ENCODE measurements at regions not wholly inside any gene's neighbourhood (a gene's known extent, or its start where the extent isn't known, plus 50 kb on each side); places are given as distances from the start of the nearest gene placed in this dataset.

GRCh38 chr5:118565335-118565971 lies 422.9 kb downstream of the DTWD2 start:
- Mint-ChIP-seq H3K36me3 (ENCODE audit: insufficient read depth, unreplicated experiment) (no peaks in the 10 kb centered on the region), H3K9me3 (ENCODE audit: low read depth, unreplicated experiment) (peaks cover 5% of the 10 kb centered on the region), H3K4me1 (ENCODE audit: low read depth, unreplicated experiment) (no peaks in the 10 kb centered on the region), H3K27ac (ENCODE audit: unreplicated experiment) (no peak overlapping the region), H3K27me3 (ENCODE audit: unreplicated experiment) (no peaks in the 10 kb centered on the region), H3K4me3 (ENCODE audit: low read depth, unreplicated experiment) (no peak overlapping the region)
- no peak for TF ChIP-seq CTCF (IDR thresholded peaks at IDR 0.05; ENCODE audit: unreplicated experiment)
- intact Hi-C loops (cut with micrococcal nuclease; ENCODE audit: unreplicated experiment), result no loop called here
- no TSS peak for BruUV-seq (replicated peaks)
- DNase-seq, result no peak
- CTCF ChIA-PET, result no interaction called here

- Mint-ChIP-seq H3K4me3 (ENCODE audit: low read depth, unreplicated experiment) (no peak overlapping the region), H3K36me3 (ENCODE audit: insufficient read depth, unreplicated experiment) (no peaks in the 10 kb centered on the region), H3K27ac (ENCODE audit: unreplicated experiment) (no peak overlapping the region), H3K9me3 (ENCODE audit: low read depth, unreplicated experiment) (peaks cover 11% of the 10 kb centered on the region), H3K4me1 (ENCODE audit: low read depth, unreplicated experiment) (no peaks in the 10 kb centered on the region), H3K27me3 (ENCODE audit: unreplicated experiment) (no peaks in the 10 kb centered on the region)
- CTCF ChIA-PET, result no interaction called here
- intact Hi-C loops (cut with micrococcal nuclease; ENCODE audit: unreplicated experiment), result no loop called here
- no peak for TF ChIP-seq CTCF (IDR thresholded peaks at IDR 0.05; ENCODE audit: unreplicated experiment)
- DNase-seq, result no peak
- no TSS peak for BruUV-seq (replicated peaks)
These were observed 426.4 kb downstream of the DTWD2 start for GRCh38 chr5:118561971-118562370.

GRCh38 chr5:118561235-118561634 lies 427.1 kb downstream of the DTWD2 start:
- no TSS peak for BruUV-seq (replicated peaks)
- Mint-ChIP-seq H3K27ac (ENCODE audit: unreplicated experiment) (no peak overlapping the region), H3K4me1 (ENCODE audit: low read depth, unreplicated experiment) (no peaks in the 10 kb centered on the region), H3K4me3 (ENCODE audit: low read depth, unreplicated experiment) (no peak overlapping the region), H3K9me3 (ENCODE audit: low read depth, unreplicated experiment) (peaks cover 15% of the 10 kb centered on the region), H3K36me3 (ENCODE audit: insufficient read depth, unreplicated experiment) (no peaks in the 10 kb centered on the region), H3K27me3 (ENCODE audit: unreplicated experiment) (no peaks in the 10 kb centered on the region)
- CTCF ChIA-PET, result no interaction called here
- DNase-seq, result no peak
- TF ChIP-seq CTCF (IDR thresholded peaks at IDR 0.05; ENCODE audit: unreplicated experiment), result no peak
- intact Hi-C loops (cut with micrococcal nuclease; ENCODE audit: unreplicated experiment), result no loop called here

GRCh38 chr5:118558871-118559270 lies 429.5 kb downstream of the DTWD2 start:
- TF ChIP-seq CTCF (IDR thresholded peaks at IDR 0.05; ENCODE audit: unreplicated experiment), result no peak
- Mint-ChIP-seq H3K4me3 (ENCODE audit: low read depth, unreplicated experiment) (no peak overlapping the region), H3K4me1 (ENCODE audit: low read depth, unreplicated experiment) (no peaks in the 10 kb centered on the region), H3K27ac (ENCODE audit: unreplicated experiment) (no peak overlapping the region), H3K9me3 (ENCODE audit: low read depth, unreplicated experiment) (peaks cover 10% of the 10 kb centered on the region), H3K36me3 (ENCODE audit: insufficient read depth, unreplicated experiment) (no peaks in the 10 kb centered on the region), H3K27me3 (ENCODE audit: unreplicated experiment) (no peaks in the 10 kb centered on the region)
- CTCF ChIA-PET, result interaction anchor here (1.3 kb wide), 1 partner anchor 14 kb away, joined by 5 read pairs; no protein-coding TSS in a partner anchor
- DNase-seq, result no peak
- BruUV-seq (replicated peaks), result no TSS peak
- intact Hi-C loops (cut with micrococcal nuclease; ENCODE audit: unreplicated experiment), result no loop called here
